ENCODE measurements at regions not wholly inside any gene's neighbourhood (a gene's known extent, or its start where the extent isn't known, plus 50 kb on each side); places are given as distances from the start of the nearest gene placed in this dataset.

- no peaks in the 10 kb centered on the region for H3K4me1 ChIP-seq (ENCODE audit: insufficient read depth, low read length)
- no peaks in the 10 kb centered on the region for H3K79me1 ChIP-seq (ENCODE audit: insufficient read depth, low read depth, low read length, poor library complexity, severe bottlenecking)
- no peaks in the 10 kb centered on the region for H3K27me3 Mint-ChIP-seq (ENCODE audit: low read depth)
- H3K4me3 Mint-ChIP-seq: no peak overlapping the region
- H4K20me1 ChIP-seq (ENCODE audit: control insufficient read depth, insufficient read depth, insufficient read length): no peaks in the 10 kb centered on the region
- H2AK5ac ChIP-seq (ENCODE audit: insufficient read length, low read length): no peak overlapping the region
- no peak overlapping the region for H4K91ac ChIP-seq (ENCODE audit: insufficient read length, low read depth, low read length)
- no peaks in the 10 kb centered on the region for H3K27me3 ChIP-seq (ENCODE audit: insufficient read depth, low read length)
- H4K5ac ChIP-seq (ENCODE audit: insufficient read length, low read depth, low read length): no peak overlapping the region
- H3K4ac ChIP-seq (ENCODE audit: low read depth, low read length): no peak overlapping the region
- WGBS (ENCODE audit: extremely low coverage, insufficient read length, low lambda C conversion rate): no CpG with 5 or more reads among the region's 3 CpGs
- no peak overlapping the region for H2BK120ac ChIP-seq (ENCODE audit: low read depth, low read length, poor library complexity, severe bottlenecking)
- no peak overlapping the region for H3K14ac ChIP-seq (ENCODE audit: insufficient read depth, low read length)
- no peak overlapping the region for H3T11ph ChIP-seq (ENCODE audit: low read length)
- no peak overlapping the region for H3K27ac ChIP-seq (ENCODE audit: insufficient read length, low read depth, low read length)
- H3K9ac ChIP-seq (ENCODE audit: extremely low read depth, insufficient read length, low read length): no peak overlapping the region
- no peaks in the 10 kb centered on the region for H3K79me2 ChIP-seq (ENCODE audit: insufficient read depth, low read length)
- H3K18ac ChIP-seq (ENCODE audit: insufficient read length, low read depth, low read length): no peak overlapping the region
- H2AFZ ChIP-seq (ENCODE audit: low read length): no peak overlapping the region
- H4K8ac ChIP-seq (replicated peaks; ENCODE audit: insufficient read length, low read depth, low read length): no peak overlapping the region
- H3K4me1 Mint-ChIP-seq: no peaks in the 10 kb centered on the region
- no peaks in the 10 kb centered on the region for H3K23me2 ChIP-seq (ENCODE audit: insufficient read length, low read depth, low read length, poor library complexity, severe bottlenecking)
- H2BK12ac ChIP-seq (ENCODE audit: insufficient read length, low read depth, low read length): no peak overlapping the region
- H2BK15ac ChIP-seq (ENCODE audit: low read depth, low read length): no peak overlapping the region
- H2BK5ac ChIP-seq (ENCODE audit: insufficient read length, low read length): no peak overlapping the region
- no peak overlapping the region for H3K23ac ChIP-seq (ENCODE audit: insufficient read length, low read depth, low read length)
- H3K36me3 Mint-ChIP-seq (ENCODE audit: insufficient read depth in 1 of 3, low read depth in 3 of 3): no peaks in the 10 kb centered on the region; a peak in 1 of 7 replicates
- H3K9me3 Mint-ChIP-seq: no peaks in the 10 kb centered on the region
- no peak for TF ChIP-seq CTCF (conservative IDR thresholded peaks at IDR 0.05)
- H2BK20ac ChIP-seq (ENCODE audit: low read depth, low read length, poor library complexity, severe bottlenecking): no peak overlapping the region
- no peak overlapping the region for H3K4me2 ChIP-seq (ENCODE audit: insufficient read depth, insufficient read length, low read length)
- no peak overlapping the region for H3K27ac Mint-ChIP-seq
- H3K56ac ChIP-seq (ENCODE audit: insufficient read length, low read depth, low read length): no peak overlapping the region
- H3K9me3 ChIP-seq (ENCODE audit: control insufficient read depth, low read depth, low read length): no peaks in the 10 kb centered on the region
- no peak for DNase-seq
Measured at GRCh38 chr2:196293751-196294515, 122.6 kb upstream of the STK17B start.

Data from H9 (cell line).